ENCODE measurements at regions not wholly inside any gene's neighbourhood (a gene's known extent, or its start where the extent isn't known, plus 50 kb on each side); places are given as distances from the start of the nearest gene placed in this dataset.
A peak's percentile ranks its signal among the peaks of the same experiment; 100 is the strongest.
"Not testable (repeated sequence)": the region's sequence is repeated elsewhere in the genome, so short reads cannot be mapped to it uniquely, and the experiment has no call there.

- DNase-seq: peak; percentile 22
Measured at GRCh38 chr6:106745824-106746582, 116.6 kb downstream of the QRSL1 start.

GRCh38 chr6:106745197-106745770 lies 115.9 kb downstream of the QRSL1 start:
- DNase-seq: peak; percentile 42

- DNase-seq: no peak
Measured at GRCh38 chr6:106744781-106745180, 115.4 kb downstream of the QRSL1 start.

GRCh38 chr6:106744029-106744428 lies 114.7 kb downstream of the QRSL1 start:
- not testable (repeated sequence) for DNase-seq

- no peak for DNase-seq
Measured at GRCh38 chr6:106743612-106744011, 114.2 kb downstream of the QRSL1 start.

- DNase-seq: no peak
Measured at GRCh38 chr6:106740287-106740686, 110.9 kb downstream of the QRSL1 start.

GRCh38 chr6:106739387-106739786 lies 110.0 kb downstream of the QRSL1 start:
- DNase-seq: peak; percentile 91

GRCh38 chr6:106736502-106736901 lies 107.1 kb downstream of the QRSL1 start:
- DNase-seq: no peak

GRCh38 chr6:106735828-106736227 lies 106.5 kb downstream of the QRSL1 start:
- no peak for DNase-seq

- no peak for DNase-seq
Measured at GRCh38 chr6:106735136-106735633, 105.8 kb downstream of the QRSL1 start.

GRCh38 chr6:106733386-106733785 lies 104.0 kb downstream of the QRSL1 start:
- no peak for DNase-seq

GRCh38 chr6:106732376-106732940 lies 103.1 kb downstream of the QRSL1 start:
- DNase-seq: no peak

GRCh38 chr6:106731843-106732160 lies 102.4 kb downstream of the QRSL1 start:
- DNase-seq: no peak

GRCh38 chr6:106731144-106731842 lies 101.9 kb downstream of the QRSL1 start:
- DNase-seq: no peak

- DNase-seq: peak; percentile 70
Measured at GRCh38 chr6:106730718-106731117, 101.3 kb downstream of the QRSL1 start.

- DNase-seq: no peak
Measured at GRCh38 chr6:106730264-106730663, 100.9 kb downstream of the QRSL1 start.

- no peak for DNase-seq
Measured at GRCh38 chr6:106729841-106730240, 100.5 kb downstream of the QRSL1 start.

- DNase-seq: no peak
Measured at GRCh38 chr6:106728296-106728870, 99.0 kb downstream of the QRSL1 start.

GRCh38 chr6:106727480-106728149 lies 98.2 kb downstream of the QRSL1 start:
- peak; percentile 32 for DNase-seq

- no peak for DNase-seq
Measured at GRCh38 chr6:106724848-106725247, 95.5 kb downstream of the QRSL1 start.

- DNase-seq: no peak
Measured at GRCh38 chr6:106724337-106724736, 95.0 kb downstream of the QRSL1 start.

GRCh38 chr6:106723419-106723818 lies 94.0 kb downstream of the QRSL1 start:
- DNase-seq: not testable (repeated sequence)
